Caco-2 (cell line): ENCODE measurements at regions not wholly inside any gene's neighbourhood (a gene's known extent, or its start where the extent isn't known, plus 50 kb on each side); places are given as distances from the start of the nearest gene placed in this dataset.
"Not testable (repeated sequence)": the region's sequence is repeated elsewhere in the genome, so short reads cannot be mapped to it uniquely, and the experiment has no call there.

ENCODE experiments used
- BruUV-seq: library from RNA; stranded (reverse); fragments of 400-500 nt; replicated peaks from 2 replicates; lab custom pipeline; 2021; lab: Mats Ljungman, UMichigan
- CTCF ChIA-PET: fragments of 300-600 bp; sonication (Branson Sonifier 250); formaldehyde crosslinking; loops from one replicate; lab custom pipeline; 2022; ENCODE audit warnings: antibody characterized with exemption; lab: Charles Lee
- POLR2A ChIA-PET: fragments of 300-600 bp; sonication (Branson Sonifier 250); formaldehyde crosslinking; loops from one replicate; lab custom pipeline; 2022; ENCODE audit warnings: antibody characterized with exemption; lab: Charles Lee
- DNase-seq, 2 experiments: peaks; one replicate each; pipeline versions ENCODE4 v3.0.0 to v3.0.0-alpha.2; 2020 to 2022
- H3K27me3 ChIP-seq: replicated peaks from 2 replicates; pipeline ENCODE4 v1.6.0; 2011; ENCODE audit warnings: low read length; ENCODE audit not compliant: control insufficient read depth, insufficient read depth
- H3K36me3 ChIP-seq: 2 replicates; pipeline ENCODE4 v1.5.1; 2011; ENCODE audit warnings: low read length; ENCODE audit not compliant: control insufficient read depth, insufficient read depth
- H3K4me1 ChIP-seq: fragments of 250-450 bp; sonication (Bioruptor Pico); 2 replicates; pipeline ENCODE4 v1.5.1; 2020; ENCODE audit warnings: mild to moderate bottlenecking
- H3K4me3 ChIP-seq: 2 replicates; pipeline ENCODE4 v1.5.1; 2011; ENCODE audit warnings: low read depth, mild to moderate bottlenecking, control low read depth, low read length
- H3K9me3 ChIP-seq: fragments of 250-450 bp; sonication (Bioruptor Pico); 2 replicates; pipeline ENCODE4 v1.5.1; 2020; ENCODE audit warnings: mild to moderate bottlenecking, moderate library complexity
- H3K27ac Mint-ChIP-seq: one replicate; pipeline ENCODE4 v1.8.0; 2022; ENCODE audit warnings: mixed read lengths; ENCODE audit not compliant: unreplicated experiment
- H3K27me3 Mint-ChIP-seq: one replicate; pipeline ENCODE4 v1.8.0; 2022; ENCODE audit warnings: mixed read lengths; ENCODE audit not compliant: insufficient read depth, unreplicated experiment
- H3K36me3 Mint-ChIP-seq: one replicate; pipeline ENCODE4 v1.8.0; 2022; ENCODE audit warnings: mild to moderate bottlenecking, mixed read lengths; ENCODE audit not compliant: insufficient read depth, unreplicated experiment
- H3K4me1 Mint-ChIP-seq: one replicate; pipeline ENCODE4 v1.8.0; 2022; ENCODE audit warnings: low read depth, mixed read lengths; ENCODE audit not compliant: unreplicated experiment
- H3K4me3 Mint-ChIP-seq: one replicate; pipeline ENCODE4 v1.8.0; 2022; ENCODE audit warnings: mild to moderate bottlenecking, moderate library complexity, mixed read lengths; ENCODE audit not compliant: unreplicated experiment
- H3K9me3 Mint-ChIP-seq: one replicate; pipeline ENCODE4 v1.8.0; 2022; ENCODE audit warnings: mixed read lengths; ENCODE audit not compliant: unreplicated experiment
- CTCF ChIP-seq, 2 experiments: fragments of 200-600 bp in 1 of 2; IDR thresholded peaks; 1 replicate in 1 of 2; 2 replicates in 1 of 2; pipeline versions ENCODE4 v1.5.1 to v1.8.0; 2011 to 2022; ENCODE audit warnings: antibody characterized with exemption in 1 of 2, control low read depth in 1 of 2, inconsistent platforms in 1 of 2, low read depth in 1 of 2, low read length in 1 of 2, mild to moderate bottlenecking in 1 of 2, moderate library complexity in 1 of 2; ENCODE audit not compliant: insufficient read depth in 1 of 2, severe bottlenecking in 1 of 2, unreplicated experiment in 1 of 2
- intact Hi-C: fragments of 100-400 bp; cut with micrococcal nuclease; formaldehyde crosslinking; loops from one replicate; pipeline ENCODE4 v1.10.0; 2022; ENCODE audit not compliant: unreplicated experiment

- Mint-ChIP-seq H3K27ac (no peak overlapping the region), H3K36me3 (no peaks in the 10 kb centered on the region), H3K27me3 (no peaks in the 10 kb centered on the region), H3K4me1 (no peaks in the 10 kb centered on the region), H3K9me3 (peaks cover 20% of the 10 kb centered on the region), H3K4me3 (no peak overlapping the region)
- no peaks in the 10 kb centered on the region for H3K9me3 ChIP-seq
- no peak for DNase-seq
- no peaks in the 10 kb centered on the region for H3K4me1 ChIP-seq
- no peak overlapping the region for H3K4me3 ChIP-seq
- no peaks in the 10 kb centered on the region for H3K36me3 ChIP-seq
- no peaks in the 10 kb centered on the region for H3K27me3 ChIP-seq
- TF ChIP-seq CTCF (IDR thresholded peaks at IDR 0.05; ENCODE audit: insufficient read depth in 1 of 2, low read depth in 1 of 2, low read length in 1 of 2, severe bottlenecking in 1 of 2, unreplicated experiment in 1 of 2), result no peak
- no TSS peak for BruUV-seq
- CTCF ChIA-PET, result no interaction called here
- POLR2A ChIA-PET, result no interaction called here
- intact Hi-C loops, result no loop called here
These were observed 791.8 kb upstream of the MANEA start for GRCh38 chr6:94785514-94785913.

GRCh38 chr6:94785081-94785480 is 792.3 kb upstream of the MANEA start:
- H3K36me3 Mint-ChIP-seq, H3K9me3 ChIP-seq, H3K27me3 Mint-ChIP-seq, H3K27ac Mint-ChIP-seq, H3K4me1 ChIP-seq, CTCF ChIA-PET, intact Hi-C loops, POLR2A ChIA-PET, H3K4me3 ChIP-seq, H3K27me3 ChIP-seq, H3K36me3 ChIP-seq, H3K4me3 Mint-ChIP-seq, BruUV-seq, H3K4me1 Mint-ChIP-seq: not testable (repeated sequence)
- peak; percentile 10 to 34 for DNase-seq
- H3K9me3 Mint-ChIP-seq, result peaks cover 20% of the 10 kb centered on the region

GRCh38 chr6:94769197-94769596 is 808.1 kb upstream of the MANEA start:
- Histone ChIP-seq H3K36me3 (no peaks in the 10 kb centered on the region), H3K4me3 (no peak overlapping the region), H3K4me1 (no peaks in the 10 kb centered on the region), H3K27me3 (no peaks in the 10 kb centered on the region), H3K9me3 (no peaks in the 10 kb centered on the region)
- POLR2A ChIA-PET, result no interaction called here
- no peaks in the 10 kb centered on the region for H3K27me3 Mint-ChIP-seq
- no peaks in the 10 kb centered on the region for H3K9me3 Mint-ChIP-seq
- DNase-seq, result no peak
- no peak overlapping the region for H3K4me3 Mint-ChIP-seq
- CTCF ChIA-PET, result no interaction called here
- TF ChIP-seq CTCF (IDR thresholded peaks at IDR 0.05; ENCODE audit: insufficient read depth in 1 of 2, low read depth in 1 of 2, low read length in 1 of 2, severe bottlenecking in 1 of 2, unreplicated experiment in 1 of 2), result no peak
- no peaks in the 10 kb centered on the region for H3K4me1 Mint-ChIP-seq
- no peak overlapping the region for H3K27ac Mint-ChIP-seq
- intact Hi-C loops, result no loop called here
- no TSS peak for BruUV-seq
- H3K36me3 Mint-ChIP-seq, result no peaks in the 10 kb centered on the region
